NCI-H2029 treated with DMSO at 0.1 percent for 48 hours (cell line): ENCODE measurements at regions not wholly inside any gene's neighbourhood (a gene's known extent, or its start where the extent isn't known, plus 50 kb on each side); places are given as distances from the start of the nearest gene placed in this dataset.
"Not testable (repeated sequence)": the region's sequence is repeated elsewhere in the genome, so short reads cannot be mapped to it uniquely, and the experiment has no call there.

Experiments
- DNase-seq: peaks from one replicate; lab custom pipeline; 2025; lab: John Stamatoyannopoulos, UW

DNA sequence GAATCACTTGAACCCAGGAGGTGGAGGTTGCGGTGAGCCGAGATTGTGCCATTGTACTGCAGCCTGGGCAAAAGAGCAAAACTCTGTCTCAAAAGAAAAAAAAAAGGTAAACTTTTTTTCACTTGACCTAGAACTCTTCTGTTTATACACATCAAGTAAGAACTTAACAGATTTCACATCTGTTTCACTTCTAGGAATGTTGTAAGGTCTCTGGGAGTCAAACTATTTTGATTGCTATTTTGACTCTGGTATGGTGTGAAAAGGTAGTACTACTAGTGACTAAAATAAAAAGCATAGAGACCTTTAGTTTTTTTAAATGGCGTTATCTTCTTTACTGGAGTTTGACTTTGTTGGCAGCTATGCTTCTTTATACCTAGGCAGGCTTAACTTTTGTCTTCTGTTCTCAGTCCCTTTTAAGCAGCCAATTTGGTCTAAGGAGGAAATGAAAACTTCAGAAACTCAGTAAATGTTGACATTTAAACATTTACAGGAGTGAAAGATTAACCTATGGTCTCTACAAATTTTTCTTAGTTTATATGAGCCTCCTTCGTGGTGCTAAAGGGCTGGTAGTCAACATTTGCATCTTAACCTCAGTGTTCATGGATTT, 84.7 kb downstream of the METTL2B start:
- not testable (repeated sequence) for DNase-seq

DNA sequence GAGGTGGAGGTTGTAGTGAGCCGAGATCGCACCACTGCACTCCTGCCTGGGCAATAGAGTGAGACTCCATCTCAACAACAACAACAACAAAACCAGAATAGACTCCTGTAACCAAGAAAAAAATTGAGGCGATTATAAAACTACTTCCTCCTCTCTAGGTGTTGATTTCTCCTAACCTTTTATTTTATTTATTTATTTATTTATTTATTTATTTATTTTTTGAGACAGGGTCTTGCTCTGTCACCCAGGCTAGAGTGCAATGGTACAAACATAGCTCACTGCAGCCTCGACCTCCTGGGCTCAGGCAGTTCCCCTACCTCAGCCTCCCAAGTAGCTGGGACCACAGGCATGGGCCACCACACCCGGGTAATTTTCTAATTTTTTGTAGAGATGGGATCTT, 86.2 kb downstream of the METTL2B start:
- DNase-seq = not testable (repeated sequence)

DNA sequence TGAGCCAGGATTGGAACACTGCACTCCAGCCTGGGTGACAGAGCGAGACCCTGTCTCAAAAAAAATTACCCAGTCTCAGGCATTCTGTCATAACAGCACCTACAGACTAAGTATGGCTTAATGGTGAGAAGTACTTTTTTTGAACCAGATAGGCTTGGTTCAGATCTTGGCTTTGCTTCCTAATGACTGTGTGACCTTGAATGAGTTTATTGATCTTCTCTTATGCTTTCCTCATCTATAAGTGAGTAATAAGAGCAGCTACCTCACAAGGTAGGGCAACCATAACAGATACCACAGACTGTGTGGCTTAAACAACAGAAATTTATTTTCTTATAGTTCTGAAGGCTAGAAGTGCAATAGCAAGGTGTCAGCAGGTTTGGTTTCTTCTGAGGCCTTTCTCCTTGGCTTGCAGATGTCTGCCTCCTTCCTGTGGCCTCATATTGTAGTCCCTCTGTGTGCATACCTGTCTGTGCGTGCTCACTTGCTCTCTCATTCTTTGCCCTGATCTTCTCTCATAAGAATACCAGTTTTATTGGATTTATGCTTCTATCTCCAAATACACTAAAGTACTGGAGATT, 87.7 kb downstream of the METTL2B start:
- DNase-seq = not testable (repeated sequence)

DNA sequence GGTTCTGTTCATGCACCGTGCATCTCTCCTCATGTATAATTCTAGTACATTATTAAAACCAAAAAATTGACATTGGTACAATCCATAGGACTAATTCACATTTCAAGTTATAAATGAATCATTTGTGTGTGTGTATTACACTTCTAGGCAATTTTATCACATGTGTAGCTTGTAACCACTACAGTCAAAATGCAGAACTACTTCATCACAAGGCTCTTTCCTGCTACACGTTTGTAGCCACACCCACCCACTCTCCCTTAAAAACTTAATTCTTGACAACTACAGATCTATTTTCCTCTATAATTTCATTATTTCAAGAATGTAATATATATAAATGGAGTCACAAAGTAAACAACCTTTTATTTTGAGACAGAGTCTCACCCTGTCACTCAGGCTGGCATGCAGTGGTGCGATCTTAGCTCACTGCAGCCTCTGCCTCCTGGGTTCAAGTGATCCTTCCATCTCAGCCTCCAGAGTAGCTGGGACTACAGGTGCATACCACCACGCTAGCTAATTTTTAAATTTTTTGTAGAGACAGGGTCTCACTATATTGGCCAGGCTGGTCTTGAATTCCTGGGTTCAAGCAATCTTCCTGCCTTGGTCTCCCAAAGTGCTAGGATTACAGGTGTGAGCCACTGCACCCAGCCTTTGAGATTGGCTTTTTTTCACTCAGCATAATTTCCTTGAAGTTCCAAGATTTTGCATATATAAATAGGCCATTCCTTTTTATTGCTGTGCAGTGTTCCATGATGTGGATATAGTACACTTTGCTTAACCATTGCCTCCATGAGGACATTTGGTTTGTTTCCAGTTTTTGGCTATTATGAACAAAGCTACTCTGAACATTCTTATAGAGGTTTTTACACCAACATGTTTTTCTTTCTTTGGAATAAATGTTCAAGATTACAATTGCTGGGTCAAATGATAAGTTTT, 88.7 kb downstream of the METTL2B start:
- DNase-seq = not testable (repeated sequence)

DNA sequence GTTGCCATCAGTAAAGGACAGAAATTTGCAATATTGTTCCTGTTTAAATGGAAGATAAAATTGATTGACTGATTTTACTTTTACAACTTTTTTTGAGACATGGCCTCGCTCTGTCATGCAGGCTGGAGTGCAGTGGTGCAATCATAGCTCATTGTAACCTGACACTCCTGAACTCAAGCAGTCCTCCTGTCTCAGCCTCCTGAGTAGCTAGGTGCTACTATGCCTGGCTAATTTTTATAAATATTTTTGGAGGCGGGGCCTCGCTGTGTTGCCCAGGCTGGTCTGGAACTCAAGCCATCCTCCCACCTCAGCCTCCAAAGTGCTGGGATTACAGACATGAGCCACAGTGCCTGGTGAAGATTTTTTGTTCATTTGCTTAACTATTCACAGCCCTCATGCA, 96.8 kb upstream of the GARIN1A start:
- not testable (repeated sequence) for DNase-seq

DNA sequence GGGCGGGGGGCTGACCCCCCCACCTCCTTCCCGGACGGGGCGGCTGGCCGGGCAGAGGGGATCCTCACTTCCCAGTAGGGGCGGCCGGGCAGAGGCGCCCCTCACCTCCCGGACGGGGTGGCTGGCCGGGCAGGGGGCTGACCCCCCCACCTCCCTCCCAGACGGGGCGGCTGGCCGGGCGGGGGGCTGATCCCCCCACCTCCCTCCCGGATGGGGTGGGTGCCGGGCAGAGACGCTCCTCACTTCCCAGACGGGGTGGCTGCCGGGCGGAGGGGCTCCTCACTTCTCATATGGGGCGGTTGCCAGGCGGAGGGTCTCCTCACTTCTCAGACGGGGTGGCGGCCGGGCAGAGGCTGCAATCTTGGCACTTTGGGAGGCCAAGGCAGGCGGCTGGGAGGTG, 95.1 kb upstream of the GARIN1A start:
- DNase-seq = not testable (repeated sequence)

DNA sequence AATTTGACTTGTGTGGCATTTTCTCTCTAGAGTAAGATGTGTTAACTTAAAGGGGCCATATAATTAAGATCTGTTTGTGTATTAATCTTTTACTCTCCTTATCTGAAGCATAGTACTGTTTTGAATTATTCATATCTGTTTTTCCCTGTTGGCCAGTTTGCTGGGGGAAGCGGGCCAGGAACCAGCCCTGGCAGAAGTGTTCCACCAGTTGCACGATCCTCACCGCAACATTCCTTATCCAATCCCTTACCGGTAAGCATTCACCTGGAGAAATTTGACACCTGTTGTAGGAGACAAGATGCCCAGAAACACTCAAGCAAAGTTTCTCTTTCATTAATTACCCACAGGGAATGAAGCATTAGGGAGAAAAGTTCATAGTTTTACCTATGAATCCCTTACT, 92.2 kb upstream of the GARIN1A start:
- not testable (repeated sequence) for DNase-seq

DNA sequence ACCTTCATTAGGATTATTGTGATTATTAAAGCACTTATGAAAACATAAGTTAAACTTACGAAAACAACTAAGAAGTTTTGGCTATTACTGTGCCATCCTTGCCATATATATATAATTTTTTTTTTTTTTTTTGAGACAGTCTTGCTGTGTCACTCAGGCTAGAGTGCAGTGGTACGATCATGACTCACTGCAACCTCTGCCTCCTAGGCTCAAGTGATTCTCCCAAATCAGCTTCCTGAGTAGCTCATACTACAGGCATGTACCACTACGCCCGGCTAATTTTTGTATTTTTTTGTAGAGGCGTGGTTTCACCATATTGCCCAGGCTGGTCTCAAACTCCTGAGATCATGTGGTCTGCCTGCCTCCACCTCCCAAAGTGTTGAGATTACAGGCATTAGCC, 91.0 kb upstream of the GARIN1A start:
- DNase-seq = not testable (repeated sequence)

DNA sequence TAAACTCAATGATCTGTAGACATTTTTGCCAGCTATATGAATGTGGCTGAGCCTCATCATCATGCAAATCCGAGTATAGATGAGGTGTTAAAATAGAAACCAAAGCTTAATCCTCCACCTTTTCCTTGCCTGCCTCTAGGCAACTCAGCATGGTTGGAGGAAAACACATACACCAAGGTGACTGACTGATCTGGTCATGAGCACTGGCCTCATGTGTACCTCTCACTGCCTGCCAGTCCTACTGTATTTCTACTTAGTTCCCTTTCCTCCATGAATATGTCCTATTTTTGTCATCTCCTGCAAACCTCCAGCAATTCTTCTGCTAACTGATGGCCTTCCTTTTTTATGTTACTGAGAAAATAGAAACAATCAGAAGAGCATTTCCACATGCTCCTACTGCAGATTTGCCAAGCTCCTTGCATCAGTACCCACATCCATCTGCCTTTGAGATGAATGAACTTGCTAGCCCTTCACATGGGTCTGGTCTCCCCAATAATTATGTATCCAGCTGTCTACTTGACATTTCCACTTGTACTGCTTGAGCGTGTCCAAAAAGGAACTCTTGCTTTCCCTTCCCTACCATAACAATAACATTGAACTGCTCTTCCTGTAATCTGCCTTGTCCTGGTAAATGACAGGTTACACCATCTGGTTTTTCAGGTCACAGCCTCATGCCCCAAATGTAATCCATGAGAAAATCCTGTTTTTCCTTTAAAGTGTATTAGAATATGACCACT, 90.1 kb upstream of the GARIN1A start:
- not testable (repeated sequence) for DNase-seq

DNA sequence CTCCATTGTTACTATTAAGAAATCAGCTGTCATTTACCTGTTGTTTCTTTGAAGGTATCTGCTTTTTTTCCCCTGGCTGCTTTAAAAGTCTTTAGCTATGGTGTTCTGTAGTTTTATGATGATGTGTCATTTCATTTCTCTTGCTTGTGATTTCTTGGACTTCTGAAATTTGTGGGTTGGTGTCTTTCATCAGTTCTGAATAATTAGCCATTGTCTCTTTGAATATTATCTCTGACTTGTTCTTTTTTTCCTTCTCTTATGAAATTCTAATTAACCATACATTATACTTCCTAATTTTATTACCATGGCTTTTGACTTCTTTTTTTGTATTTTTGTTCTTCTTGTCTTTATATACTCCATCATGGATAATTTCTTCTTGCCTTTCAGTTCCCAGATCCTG, 85.4 kb upstream of the GARIN1A start:
- DNase-seq = not testable (repeated sequence)

DNA sequence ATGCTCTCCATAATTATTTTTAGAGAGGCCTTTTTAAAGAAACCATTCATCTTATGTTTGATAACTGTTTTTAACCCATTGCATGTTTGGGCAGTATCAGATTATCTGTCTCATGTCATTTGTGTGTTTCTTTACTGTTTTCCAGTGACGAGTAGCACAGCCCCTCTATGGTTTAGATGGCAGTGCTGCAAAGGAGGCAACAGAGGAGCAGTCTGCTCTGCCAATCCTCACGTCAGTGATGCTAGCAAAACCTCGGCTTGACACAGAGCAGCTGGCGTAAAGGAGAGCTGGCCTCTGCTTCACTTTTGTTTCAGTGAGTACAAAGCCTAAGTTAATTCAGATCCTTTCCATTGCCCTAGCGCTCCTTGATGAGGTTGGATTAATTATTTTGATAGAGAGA, 80.4 kb upstream of the GARIN1A start:
- no peak for DNase-seq

DNA sequence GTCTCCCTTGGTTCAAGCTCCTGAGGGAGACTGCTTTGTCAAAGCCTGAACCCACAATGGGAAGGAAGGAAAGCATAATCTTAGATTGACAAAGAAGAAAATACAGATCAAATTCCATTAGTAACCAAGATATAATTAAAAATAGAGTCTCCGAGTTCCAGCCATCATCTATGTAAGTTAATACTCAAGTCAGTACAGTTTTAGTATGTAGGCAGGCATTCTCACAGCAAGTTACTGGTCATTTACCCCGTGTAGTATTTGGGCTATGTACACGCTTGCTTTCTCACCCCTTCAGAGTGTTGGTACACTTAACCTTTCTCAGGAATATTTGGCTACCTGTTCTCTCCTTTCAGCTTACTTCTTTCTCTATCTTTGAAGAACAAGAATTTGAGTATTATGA, 79.9 kb upstream of the GARIN1A start:
- DNase-seq = not testable (repeated sequence)

DNA sequence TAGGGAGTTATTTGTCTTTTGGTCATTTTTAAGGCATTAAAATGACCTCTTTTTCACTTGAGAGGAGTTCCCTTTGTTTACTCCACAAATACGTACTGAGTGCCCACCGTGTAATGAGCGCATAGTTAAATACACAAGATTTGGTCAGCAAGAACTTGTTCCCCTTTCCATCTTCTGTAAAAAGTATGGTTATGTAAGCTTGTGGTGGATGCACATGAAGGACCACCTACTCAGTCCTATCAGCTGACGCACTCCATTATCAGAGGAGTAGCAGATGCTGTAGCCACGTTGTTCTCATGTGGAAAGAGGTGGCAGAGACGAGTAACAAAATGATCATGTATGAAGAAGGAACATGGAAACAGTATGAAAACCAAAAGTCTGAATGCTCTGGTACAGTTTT, 78.0 kb upstream of the GARIN1A start:
- not testable (repeated sequence) for DNase-seq

DNA sequence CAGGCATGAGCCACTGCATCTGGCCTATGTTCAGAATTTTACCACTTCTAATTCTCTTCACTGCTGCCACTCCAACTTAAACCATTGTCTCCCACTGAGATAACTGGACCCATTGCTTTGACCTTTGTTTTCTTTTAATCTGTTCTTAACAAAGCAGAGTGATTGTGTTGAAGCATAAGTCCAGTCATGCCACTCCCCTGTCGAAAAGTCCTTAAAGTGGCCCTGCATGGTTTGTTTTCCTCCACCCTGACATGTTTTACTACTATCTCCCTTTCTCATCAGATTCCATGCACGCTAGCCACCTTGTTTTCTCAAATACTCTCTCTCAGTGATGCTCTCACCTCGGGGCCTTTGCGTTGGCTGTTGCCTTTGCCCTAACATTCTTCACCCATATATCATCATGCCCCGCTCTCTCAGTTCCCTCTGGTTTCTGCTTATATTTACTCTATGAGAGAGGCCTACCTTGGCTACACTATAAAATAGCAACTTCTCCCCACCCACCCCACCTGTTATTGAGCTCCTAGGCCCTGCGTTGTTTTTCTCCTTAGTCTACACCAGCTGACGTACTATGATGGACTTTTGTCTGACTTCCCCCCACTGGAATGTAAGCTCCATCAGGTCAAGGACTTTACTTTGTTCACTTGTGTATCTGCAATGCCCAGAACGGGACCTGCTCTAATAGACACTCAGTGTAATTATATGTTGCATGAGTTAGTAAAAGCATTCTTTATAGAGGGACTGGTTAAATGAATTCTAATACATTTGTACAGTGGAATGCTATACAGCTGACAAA, 75.6 kb upstream of the GARIN1A start:
- not testable (repeated sequence) for DNase-seq

DNA sequence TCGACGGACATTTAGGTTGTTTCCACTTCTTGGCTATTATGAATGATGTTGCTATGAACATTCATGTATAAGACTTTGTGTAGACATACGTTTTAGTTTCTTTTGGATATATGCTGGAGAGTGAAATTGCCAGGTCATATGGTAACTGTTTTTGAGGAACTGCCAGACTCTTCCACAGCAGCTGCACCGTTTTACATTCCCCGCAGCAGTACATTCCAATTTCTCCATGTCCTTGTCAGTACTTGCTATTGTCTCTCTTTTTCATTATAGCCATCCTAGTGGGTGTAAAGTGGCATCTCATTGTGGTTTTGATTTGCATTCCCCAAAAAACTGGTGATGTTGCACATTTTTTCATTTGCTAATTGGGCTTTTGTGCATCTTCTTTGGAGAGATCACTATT, 73.1 kb upstream of the GARIN1A start:
- DNase-seq = not testable (repeated sequence)

DNA sequence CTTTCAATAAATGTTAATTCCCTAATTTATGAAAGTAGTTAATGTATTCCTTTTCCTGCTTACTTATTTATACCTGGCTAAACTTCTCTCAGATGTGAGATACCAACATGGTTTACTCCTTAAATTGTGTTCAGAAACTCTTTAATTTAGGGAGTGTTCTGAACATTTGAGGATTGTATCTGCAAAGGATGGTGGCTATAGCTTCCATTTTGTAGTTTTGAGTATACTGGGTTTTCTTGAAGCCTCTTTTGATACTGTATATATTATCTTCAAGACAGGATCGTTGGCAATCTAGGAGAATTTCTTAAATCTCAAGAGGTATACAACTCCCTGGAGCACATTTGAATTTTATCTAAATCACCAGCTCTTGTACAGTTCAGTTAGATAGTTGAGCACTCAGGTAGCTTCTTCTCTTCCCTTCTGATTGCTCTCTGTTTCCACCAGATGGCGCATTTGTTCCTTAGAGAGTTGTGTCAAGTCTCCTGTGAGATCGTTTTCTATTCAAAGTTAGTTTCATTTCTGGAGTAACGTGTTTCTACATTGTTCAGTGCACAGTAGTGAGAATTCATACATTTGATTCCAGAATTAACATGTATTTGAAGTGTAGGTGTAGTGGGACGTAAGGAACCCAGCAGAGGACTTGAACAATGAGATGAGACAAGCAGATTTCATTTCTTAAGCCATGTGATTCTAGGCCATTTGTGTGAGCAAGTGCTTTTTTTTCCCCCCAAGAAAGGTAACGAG, 63.2 kb upstream of the GARIN1A start:
- peak; percentile 3 for DNase-seq

DNA sequence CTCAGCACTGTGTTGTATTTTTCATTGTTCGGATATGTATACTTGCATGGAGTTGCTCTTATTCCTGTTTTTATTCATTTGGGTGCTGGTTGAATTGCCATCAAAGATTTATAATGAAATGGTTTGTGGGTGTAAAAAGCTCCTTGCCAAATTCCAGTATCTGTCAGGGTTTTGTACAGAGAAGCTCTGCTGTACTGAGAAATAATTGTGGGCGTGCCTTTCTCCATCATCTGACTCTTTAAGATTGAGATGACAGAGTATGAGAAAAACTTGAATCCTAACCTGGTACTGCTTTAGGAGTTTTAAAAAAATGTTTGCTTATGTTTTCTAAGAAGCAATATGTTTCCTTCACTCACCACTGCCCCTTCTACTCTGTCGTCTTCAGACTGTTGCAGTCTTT, 58.7 kb upstream of the GARIN1A start:
- not testable (repeated sequence) for DNase-seq

DNA sequence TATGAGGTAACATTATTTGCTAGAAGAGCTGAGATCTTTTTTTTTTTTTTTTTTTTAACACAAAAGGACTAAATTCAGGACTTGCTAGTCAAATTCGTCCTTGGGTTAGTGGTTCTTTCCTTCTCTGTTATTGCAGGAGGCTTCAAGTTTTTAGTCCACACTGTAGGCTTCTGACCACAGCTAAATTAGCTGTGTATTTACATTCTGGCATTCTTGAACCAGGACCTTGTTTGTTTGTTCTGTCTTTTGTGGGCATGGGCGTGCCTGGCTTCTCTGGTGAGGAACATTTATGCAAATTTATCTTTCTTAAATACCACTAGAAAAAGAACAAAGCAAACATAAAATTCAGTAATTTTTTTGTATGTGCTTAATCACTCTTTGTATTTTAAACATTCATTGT, 57.3 kb upstream of the GARIN1A start:
- not testable (repeated sequence) for DNase-seq

DNA sequence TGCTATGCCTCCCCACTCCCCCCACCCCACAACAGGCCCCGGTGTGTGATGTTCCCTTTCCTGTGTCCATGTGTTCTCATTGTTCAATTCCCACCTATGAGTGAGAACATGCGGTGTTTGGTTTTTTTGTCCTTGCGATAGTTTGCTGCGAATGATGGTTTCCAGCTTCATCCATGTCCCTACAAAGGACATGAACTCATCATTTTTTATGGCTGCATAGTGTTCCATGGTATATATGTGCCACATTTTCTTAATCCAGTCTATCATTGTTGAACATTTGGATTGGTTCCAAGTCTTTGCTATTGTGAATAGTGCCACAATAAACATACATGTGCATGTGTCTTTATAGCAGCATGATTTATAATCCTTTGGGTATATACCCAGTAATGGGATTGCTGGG, 55.3 kb upstream of the GARIN1A start:
- not testable (repeated sequence) for DNase-seq
